Stimulated activated CD4-positive, alpha-beta T cell treated with anti-CD3 and anti-CD28 coated beads, Interleukin-15, amount 100 ng/mL, for 24 hours (primary cell): ENCODE measurements at regions not wholly inside any gene's neighbourhood (a gene's known extent, or its start where the extent isn't known, plus 50 kb on each side); places are given as distances from the start of the nearest gene placed in this dataset.
"Not testable (repeated sequence)": the region's sequence is repeated elsewhere in the genome, so short reads cannot be mapped to it uniquely, and the experiment has no call there.

Source experiments
- DNase-seq: peaks from one replicate; pipeline ENCODE4 v3.0.0-alpha.2; 2020

- DNase-seq, result no peak
Measured at GRCh38 chr18:41690332-41691127, 264.5 kb upstream of the PIK3C3 start.

- no peak for DNase-seq
Measured at GRCh38 chr18:41687138-41687537, 267.9 kb upstream of the PIK3C3 start.

- DNase-seq, result no peak
Measured at GRCh38 chr18:41681138-41681880, 273.7 kb upstream of the PIK3C3 start.

GRCh38 chr18:41674506-41674905, 280.5 kb upstream of the PIK3C3 start:
- no peak for DNase-seq

GRCh38 chr18:41666231-41666630, 288.8 kb upstream of the PIK3C3 start:
- no peak for DNase-seq

- DNase-seq, result no peak
Measured at GRCh38 chr18:41665210-41665609, 289.8 kb upstream of the PIK3C3 start.

- no peak for DNase-seq
Measured at GRCh38 chr18:41660654-41661053, 294.4 kb upstream of the PIK3C3 start.

GRCh38 chr18:41659438-41660130, 295.4 kb upstream of the PIK3C3 start:
- no peak for DNase-seq

GRCh38 chr18:41657189-41657588, 297.8 kb upstream of the PIK3C3 start:
- DNase-seq, result no peak

GRCh38 chr18:41655074-41655473, 300.0 kb upstream of the PIK3C3 start:
- DNase-seq, result no peak

GRCh38 chr18:41647914-41648313, 307.1 kb upstream of the PIK3C3 start:
- DNase-seq, result no peak

GRCh38 chr18:41646915-41647620, 308.0 kb upstream of the PIK3C3 start:
- DNase-seq, result no peak

GRCh38 chr18:41645589-41646360, 309.3 kb upstream of the PIK3C3 start:
- DNase-seq, result no peak

GRCh38 chr18:41644466-41644865, 310.6 kb upstream of the PIK3C3 start:
- no peak for DNase-seq

GRCh38 chr18:41643427-41643826, 311.6 kb upstream of the PIK3C3 start:
- no peak for DNase-seq

GRCh38 chr18:41642756-41643155, 312.3 kb upstream of the PIK3C3 start:
- DNase-seq, result no peak

- DNase-seq, result no peak
Measured at GRCh38 chr18:41639218-41639617, 315.8 kb upstream of the PIK3C3 start.

- not testable (repeated sequence) for DNase-seq
Measured at GRCh38 chr18:41631723-41632285, 323.2 kb upstream of the PIK3C3 start.

GRCh38 chr18:41630232-41630886, 324.7 kb upstream of the PIK3C3 start:
- no peak for DNase-seq

GRCh38 chr18:41624460-41624859, 330.6 kb upstream of the PIK3C3 start:
- DNase-seq, result no peak

GRCh38 chr18:41621177-41621576, 333.9 kb upstream of the PIK3C3 start:
- no peak for DNase-seq
